MCF 10A (cell line): ENCODE measurements at regions not wholly inside any gene's neighbourhood (a gene's known extent, or its start where the extent isn't known, plus 50 kb on each side); places are given as distances from the start of the nearest gene placed in this dataset.

Source experiments
- BruUV-seq: library from RNA; stranded (reverse); fragments of 400-500 nt; replicated peaks from 2 replicates; lab custom pipeline; 2021; lab: Mats Ljungman, UMichigan
- CTCF ChIA-PET: fragments of 300-600 bp; sonication (Branson Sonifier 250); formaldehyde crosslinking; extraction: SDS; loops from one replicate; lab custom pipeline; 2021; ENCODE audit warnings: antibody characterized with exemption, inconsistent platforms; lab: Yijun Ruan, JAX
- POLR2A ChIA-PET: fragments of 300-600, 350-650 bp; sonication (Branson Sonifier 250); formaldehyde crosslinking; extraction: SDS; loops from one replicate; lab custom pipeline; 2020; ENCODE audit warnings: antibody characterized with exemption, inconsistent platforms; lab: Yijun Ruan, JAX
- DNase-seq: peaks from one replicate; pipeline ENCODE4 v3.0.0-alpha.2; 2018; ENCODE audit not compliant: unreplicated experiment
- H3K27ac Mint-ChIP-seq: one replicate; pipeline ENCODE4 v1.8.0; 2022; ENCODE audit warnings: mild to moderate bottlenecking, low read depth, mixed read lengths; ENCODE audit not compliant: unreplicated experiment
- H3K27me3 Mint-ChIP-seq: one replicate; pipeline ENCODE4 v1.8.0; 2022; ENCODE audit warnings: mixed read lengths; ENCODE audit not compliant: insufficient read depth, unreplicated experiment
- H3K36me3 Mint-ChIP-seq: one replicate; pipeline ENCODE4 v1.8.0; 2022; ENCODE audit warnings: mild to moderate bottlenecking, moderate library complexity, mixed read lengths; ENCODE audit not compliant: insufficient read depth, unreplicated experiment
- H3K4me1 Mint-ChIP-seq: one replicate; pipeline ENCODE4 v1.8.0; 2022; ENCODE audit warnings: mixed read lengths; ENCODE audit not compliant: insufficient read depth, unreplicated experiment
- H3K4me3 Mint-ChIP-seq: one replicate; pipeline ENCODE4 v1.8.0; 2022; ENCODE audit warnings: mild to moderate bottlenecking, moderate library complexity, mixed read lengths; ENCODE audit not compliant: unreplicated experiment
- H3K9me3 Mint-ChIP-seq: one replicate; pipeline ENCODE4 v1.8.0; 2022; ENCODE audit warnings: mixed read lengths; ENCODE audit not compliant: unreplicated experiment
- CTCF ChIP-seq: fragments of 200-600 bp; IDR thresholded peaks from one replicate; pipeline ENCODE4 v1.8.0; 2022; ENCODE audit warnings: antibody characterized with exemption, mild to moderate bottlenecking; ENCODE audit not compliant: unreplicated experiment
- intact Hi-C: fragments of 100-400 bp; cut with micrococcal nuclease; formaldehyde crosslinking; loops from 2 replicates; pipeline ENCODE4 v1.14.1; 2022

DNA sequence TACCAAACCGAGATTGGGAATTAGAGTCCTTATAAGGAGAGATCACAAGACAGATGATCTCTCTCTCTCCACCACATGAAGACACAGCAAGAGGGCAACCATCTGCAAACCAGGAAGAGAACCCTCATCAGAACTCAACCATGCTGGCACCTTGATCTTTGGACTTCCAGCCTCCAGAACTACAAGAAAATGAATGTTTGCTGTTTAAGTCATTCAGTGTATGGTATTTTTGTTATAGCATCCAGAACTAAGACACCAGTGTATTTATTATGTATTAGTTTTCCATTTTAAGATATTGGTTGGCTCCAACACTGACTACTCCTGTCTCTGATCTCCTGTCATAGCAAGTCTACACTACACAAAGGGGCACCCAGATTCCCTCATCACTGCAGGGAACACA lies 86.9 kb downstream of the CCDC34 start:
- H3K4me3 Mint-ChIP-seq, result no peak overlapping the region
- H3K27ac Mint-ChIP-seq, result no peak overlapping the region
- intact Hi-C loops, result no loop called here

DNA sequence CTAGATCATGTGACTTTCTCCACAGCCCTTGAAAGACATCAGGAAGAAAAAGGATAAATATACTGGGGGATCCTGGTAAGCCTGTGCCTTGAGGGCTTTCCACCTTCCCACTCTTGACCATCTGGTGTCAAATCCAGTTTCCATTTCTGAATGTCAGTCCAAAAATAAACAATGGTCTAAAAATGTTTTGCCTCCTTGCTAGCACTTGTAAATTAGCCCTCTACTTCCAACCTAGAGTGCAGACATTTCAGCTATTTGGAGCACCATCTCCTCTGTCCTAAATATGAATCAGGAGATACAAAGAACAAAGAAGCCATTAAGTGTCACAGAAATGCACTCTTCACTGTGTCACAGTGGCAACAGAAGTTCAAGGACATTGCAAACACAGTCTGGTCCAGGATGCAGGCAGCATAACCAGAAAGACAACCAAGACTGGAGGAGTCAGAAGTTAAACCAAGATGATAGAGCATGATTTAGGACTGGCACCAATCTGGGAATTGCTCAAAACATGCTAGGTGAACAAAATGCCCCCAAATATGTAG lies 88.1 kb downstream of the CCDC34 start:
- H3K4me3 Mint-ChIP-seq, result no peak overlapping the region
- intact Hi-C loops, result no loop called here
- H3K9me3 Mint-ChIP-seq, result peaks cover 12% of the 10 kb centered on the region
- H3K27me3 Mint-ChIP-seq, result peaks cover 40% of the 10 kb centered on the region
- POLR2A ChIA-PET, result no interaction called here
- CTCF ChIA-PET, result interaction anchor here (0.5 to 0.9 kb wide), 2 partner anchors 91 to 496 kb away, joined by 3 to 4 read pairs; no protein-coding TSS in a partner anchor
- H3K27ac Mint-ChIP-seq, result no peak overlapping the region
- no peaks in the 10 kb centered on the region for H3K4me1 Mint-ChIP-seq
- no peak for DNase-seq
- no TSS peak for BruUV-seq
- no peaks in the 10 kb centered on the region for H3K36me3 Mint-ChIP-seq
- no peak for TF ChIP-seq CTCF

More for the DNA sequence above, 86.9 kb downstream of the CCDC34 start:
- CTCF ChIA-PET, result interaction anchor here (1.8 kb wide), 1 partner anchor 92 kb away, joined by 3 read pairs; no protein-coding TSS in a partner anchor
- H3K27me3 Mint-ChIP-seq, result peaks cover 36% of the 10 kb centered on the region
- DNase-seq, result no peak
- BruUV-seq, result no TSS peak
- H3K9me3 Mint-ChIP-seq, result peaks cover 8% of the 10 kb centered on the region
- no peak for TF ChIP-seq CTCF
- no peaks in the 10 kb centered on the region for H3K4me1 Mint-ChIP-seq
- POLR2A ChIA-PET, result interaction anchor here (0.6 kb wide), 1 partner anchor 74 kb away, joined by 3 read pairs; no protein-coding TSS in a partner anchor
- no peaks in the 10 kb centered on the region for H3K36me3 Mint-ChIP-seq

GRCh38 chr11:27266125-27266524 lies 96.9 kb downstream of the CCDC34 start:
- intact Hi-C loops, result no loop called here
- no peaks in the 10 kb centered on the region for H3K4me1 Mint-ChIP-seq
- peaks cover 10% of the 10 kb centered on the region for H3K9me3 Mint-ChIP-seq
- ChIA-PET CTCF (interaction anchor here (0.6 kb wide), 1 partner anchor 145 kb away, joined by 3 read pairs; no protein-coding TSS in a partner anchor), POLR2A (interaction anchor here (0.5 to 0.6 kb wide), 2 partner anchors 162 to 191 kb away, joined by 3 read pairs; no protein-coding TSS in a partner anchor)
- BruUV-seq, result no TSS peak
- no peak for TF ChIP-seq CTCF
- H3K27me3 Mint-ChIP-seq, result peaks cover 14% of the 10 kb centered on the region
- DNase-seq, result no peak
- no peaks in the 10 kb centered on the region for H3K36me3 Mint-ChIP-seq
- H3K4me3 Mint-ChIP-seq, result no peak overlapping the region
- H3K27ac Mint-ChIP-seq, result no peak overlapping the region

DNA sequence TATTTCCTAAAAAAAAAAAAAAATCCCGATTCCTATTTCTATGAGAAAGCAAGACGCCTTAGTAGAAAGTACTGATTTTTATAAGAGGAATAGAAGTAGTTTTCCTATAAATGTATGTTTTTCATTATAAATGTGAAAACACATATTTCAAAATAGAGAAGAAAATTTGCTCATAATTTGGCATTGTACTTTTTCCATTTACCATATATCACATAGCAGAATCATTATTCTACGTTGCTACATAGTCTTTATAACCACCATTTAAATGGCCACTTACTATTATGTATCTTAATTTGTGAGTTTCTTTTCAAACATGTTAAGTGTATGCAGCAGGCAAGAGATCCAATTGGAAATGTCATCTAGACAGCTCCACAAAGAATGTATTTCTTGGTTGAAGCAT lies 99.0 kb downstream of the CCDC34 start:
- POLR2A ChIA-PET, result interaction anchor here (0.9 kb wide), 1 partner anchor 12 kb away, joined by 4 read pairs; no protein-coding TSS in a partner anchor
- no peak overlapping the region for H3K27ac Mint-ChIP-seq
- BruUV-seq, result no TSS peak
- no peak overlapping the region for H3K4me3 Mint-ChIP-seq
- peaks cover 10% of the 10 kb centered on the region for H3K27me3 Mint-ChIP-seq
- no peaks in the 10 kb centered on the region for H3K4me1 Mint-ChIP-seq
- H3K9me3 Mint-ChIP-seq, result no peaks in the 10 kb centered on the region
- no peak for DNase-seq
- TF ChIP-seq CTCF, result no peak
- no peaks in the 10 kb centered on the region for H3K36me3 Mint-ChIP-seq
- intact Hi-C loops, result no loop called here
- CTCF ChIA-PET, result interaction anchor here (0.6 to 0.7 kb wide), 2 partner anchors 17 to 26 kb away, joined by 3 to 4 read pairs; no protein-coding TSS in a partner anchor
